ENCODE measurements at regions not wholly inside any gene's neighbourhood (a gene's known extent, or its start where the extent isn't known, plus 50 kb on each side); places are given as distances from the start of the nearest gene placed in this dataset.

DNA sequence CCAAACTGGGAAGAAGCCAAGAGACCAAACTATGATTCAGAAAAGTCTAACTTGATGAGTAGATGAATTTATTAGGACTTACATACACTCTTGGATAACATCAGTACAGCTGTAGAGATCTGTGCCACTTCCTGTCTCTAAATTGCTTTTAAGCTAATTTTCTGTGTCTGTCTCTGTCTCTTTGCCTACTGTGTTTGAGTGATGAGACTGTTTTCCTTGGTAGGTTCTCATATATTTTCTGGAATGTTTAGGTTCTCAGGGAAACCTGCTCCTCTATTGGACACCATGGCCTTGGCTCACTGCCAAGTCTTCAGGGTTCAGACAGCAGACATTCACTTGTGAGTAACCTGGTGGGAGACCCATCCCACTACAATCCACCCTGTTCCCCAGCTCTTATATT is 103.5 kb upstream of the KIF2B start:
- TF ChIP-seq, protein P1, sequence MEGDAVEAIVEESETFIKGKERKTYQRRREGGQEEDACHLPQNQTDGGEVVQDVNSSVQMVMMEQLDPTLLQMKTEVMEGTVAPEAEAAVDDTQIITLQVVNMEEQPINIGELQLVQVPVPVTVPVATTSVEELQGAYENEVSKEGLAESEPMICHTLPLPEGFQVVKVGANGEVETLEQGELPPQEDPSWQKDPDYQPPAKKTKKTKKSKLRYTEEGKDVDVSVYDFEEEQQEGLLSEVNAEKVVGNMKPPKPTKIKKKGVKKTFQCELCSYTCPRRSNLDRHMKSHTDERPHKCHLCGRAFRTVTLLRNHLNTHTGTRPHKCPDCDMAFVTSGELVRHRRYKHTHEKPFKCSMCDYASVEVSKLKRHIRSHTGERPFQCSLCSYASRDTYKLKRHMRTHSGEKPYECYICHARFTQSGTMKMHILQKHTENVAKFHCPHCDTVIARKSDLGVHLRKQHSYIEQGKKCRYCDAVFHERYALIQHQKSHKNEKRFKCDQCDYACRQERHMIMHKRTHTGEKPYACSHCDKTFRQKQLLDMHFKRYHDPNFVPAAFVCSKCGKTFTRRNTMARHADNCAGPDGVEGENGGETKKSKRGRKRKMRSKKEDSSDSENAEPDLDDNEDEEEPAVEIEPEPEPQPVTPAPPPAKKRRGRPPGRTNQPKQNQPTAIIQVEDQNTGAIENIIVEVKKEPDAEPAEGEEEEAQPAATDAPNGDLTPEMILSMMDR (IDR thresholded peaks at IDR 0.05) = no peak
- no peak for TF ChIP-seq POLR2A (IDR thresholded peaks at IDR 0.05)
